ENCODE measurements at regions not wholly inside any gene's neighbourhood (a gene's known extent, or its start where the extent isn't known, plus 50 kb on each side); places are given as distances from the start of the nearest gene placed in this dataset.
"Not testable (repeated sequence)": the region's sequence is repeated elsewhere in the genome, so short reads cannot be mapped to it uniquely, and the experiment has no call there.

DNA sequence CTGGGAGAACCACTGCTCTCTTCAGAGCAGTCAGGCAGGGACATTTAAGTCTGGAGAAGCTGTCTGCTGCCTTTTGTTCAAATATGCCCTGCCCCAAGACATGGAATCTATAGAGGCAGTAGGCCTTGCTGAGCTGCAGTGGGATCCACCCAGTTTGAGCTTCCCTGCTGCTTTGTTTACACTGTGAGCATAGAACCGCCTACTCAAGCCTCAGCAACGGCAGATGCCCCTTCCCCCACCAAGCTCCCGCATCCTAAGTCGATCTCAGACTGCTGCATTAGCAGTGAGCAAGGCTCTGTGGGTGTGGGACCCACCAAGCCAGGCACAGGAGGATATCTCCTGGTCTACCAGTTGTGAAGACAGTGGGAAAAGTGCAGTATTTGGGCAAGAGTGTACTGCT lies 54.6 kb upstream of the POGK start:
- not testable (repeated sequence) for TF ChIP-seq ARNTL (CRISPR knock-in tag; IDR thresholded peaks at IDR 0.05; ENCODE audit: borderline replicate concordance, low read depth); ZFP3 (CRISPR knock-in tag; IDR thresholded peaks at IDR 0.05)

All from SK-N-SH treated with all-trans-retinoic acid at 6 μM for 48 hours (cell line).